Hematopoietic multipotent progenitor cell treated with erythropoietin and hydrocortisone succinate and interleukin-3 and kit ligand, for 8 days (in vitro differentiated cells): ENCODE measurements at regions not wholly inside any gene's neighbourhood (a gene's known extent, or its start where the extent isn't known, plus 50 kb on each side); places are given as distances from the start of the nearest gene placed in this dataset.

Source experiments
- DNase-seq: peaks from one replicate; pipeline ENCODE4 v3.0.0-alpha.2; 2015

GRCh38 chr6:132868057-132868456 lies 53.7 kb downstream of the RPS12 start:
- no peak for DNase-seq

GRCh38 chr6:132872923-132873322 lies 58.6 kb downstream of the RPS12 start:
- no peak for DNase-seq

- no peak for DNase-seq
These were observed 62.6 kb downstream of the RPS12 start for GRCh38 chr6:132877003-132877402.

GRCh38 chr6:132887204-132887603 lies 72.8 kb downstream of the RPS12 start:
- no peak for DNase-seq

- DNase-seq, result no peak
These were observed 74.3 kb downstream of the RPS12 start for GRCh38 chr6:132888701-132889100.

GRCh38 chr6:132892929-132893771 lies 78.8 kb downstream of the RPS12 start:
- no peak for DNase-seq

- DNase-seq, result no peak
These were observed 79.6 kb downstream of the RPS12 start for GRCh38 chr6:132893772-132894490.

GRCh38 chr6:132898376-132898775 lies 84.0 kb downstream of the RPS12 start:
- DNase-seq, result no peak

GRCh38 chr6:132900849-132901248 lies 86.5 kb downstream of the RPS12 start:
- DNase-seq, result no peak

- no peak for DNase-seq
These were observed 88.5 kb downstream of the RPS12 start for GRCh38 chr6:132902901-132903300.

GRCh38 chr6:132907231-132907630 lies 92.9 kb downstream of the RPS12 start:
- DNase-seq, result no peak

- no peak for DNase-seq
These were observed 93.5 kb downstream of the RPS12 start for GRCh38 chr6:132907914-132908313.

GRCh38 chr6:132909742-132910141 lies 95.4 kb downstream of the RPS12 start:
- no peak for DNase-seq

- DNase-seq, result no peak
These were observed 96.4 kb downstream of the RPS12 start for GRCh38 chr6:132910759-132911158.

GRCh38 chr6:132919045-132919860 lies 104.9 kb downstream of the RPS12 start:
- DNase-seq, result no peak

- no peak for DNase-seq
These were observed 113.3 kb downstream of the RPS12 start for GRCh38 chr6:132927713-132928112.

- DNase-seq, result no peak
These were observed 114.8 kb downstream of the RPS12 start for GRCh38 chr6:132929141-132929540.

- DNase-seq, result no peak
These were observed 116.9 kb downstream of the RPS12 start for GRCh38 chr6:132931313-132931712.

- DNase-seq, result no peak
These were observed 117.7 kb downstream of the RPS12 start for GRCh38 chr6:132931936-132932514.

- no peak for DNase-seq
These were observed 118.2 kb downstream of the RPS12 start for GRCh38 chr6:132932588-132932987.

GRCh38 chr6:132933090-132933489 lies 118.7 kb downstream of the RPS12 start:
- DNase-seq, result no peak

GRCh38 chr6:132934496-132934895 lies 120.1 kb downstream of the RPS12 start:
- DNase-seq, result no peak

GRCh38 chr6:132936646-132937045 lies 122.3 kb downstream of the RPS12 start:
- no peak for DNase-seq
